H1 (cell line): ENCODE measurements at regions not wholly inside any gene's neighbourhood (a gene's known extent, or its start where the extent isn't known, plus 50 kb on each side); places are given as distances from the start of the nearest gene placed in this dataset.

Source experiments
- JUND ChIP-seq: IDR thresholded peaks from 2 replicates; pipeline ENCODE4 v1.6.1; 2011; ENCODE audit warnings: mild to moderate bottlenecking, improper control_type of control experiment, low read length
- TEAD4 ChIP-seq: IDR thresholded peaks from 2 replicates; pipeline ENCODE4 v1.6.1; 2012; ENCODE audit warnings: low read depth, low read length, inconsistent platforms, mixed read lengths

DNA sequence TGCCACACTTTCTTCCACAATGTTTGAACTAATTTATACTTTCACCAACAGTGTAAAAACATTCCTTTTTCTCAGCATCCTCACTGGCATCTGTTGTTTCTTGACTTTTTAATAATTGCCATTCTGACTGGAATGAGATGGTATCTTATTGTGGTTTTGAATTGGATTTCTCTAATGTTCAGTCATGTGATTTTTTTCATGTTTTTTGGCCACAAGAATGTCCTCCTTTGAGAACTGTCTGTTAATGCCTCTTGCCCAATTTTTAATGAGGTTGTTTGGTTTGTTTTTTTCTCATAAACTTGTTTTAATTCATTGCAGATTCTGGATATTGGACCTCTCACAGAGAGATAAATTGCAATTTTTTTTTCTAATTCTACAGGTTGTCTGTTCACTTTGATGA lies 1195.2 kb downstream of the TECRL start (continued):
- TF ChIP-seq TEAD4 (no peak), JUND (no peak)
- TF ChIP-seq, all 59 proteins: peak for 0
